T47D (cell line): ENCODE measurements at regions not wholly inside any gene's neighbourhood (a gene's known extent, or its start where the extent isn't known, plus 50 kb on each side); places are given as distances from the start of the nearest gene placed in this dataset.
A peak's percentile ranks its signal among the peaks of the same experiment; 100 is the strongest.
"Not testable (repeated sequence)": the region's sequence is repeated elsewhere in the genome, so short reads cannot be mapped to it uniquely, and the experiment has no call there.

Experiments
- DNase-seq, 2 experiments: peaks; one replicate each; pipeline versions ENCODE4 v3.0.0 to v3.0.0-alpha.2; 2011 to 2012; ENCODE audit warnings: low read depth in 1 of 2, low spot score in 1 of 2
- JUND ChIP-seq: IDR thresholded peaks from 2 replicates; pipeline ENCODE4 v1.6.1; 2012; ENCODE audit warnings: low read depth
- in situ Hi-C: cut with HindIII; loops from 2 replicates; pipeline ENCODE4 v1.10.0; 2016; ENCODE audit warnings: low sequenced_read_pairs, low pct_unique_long_range_greater_than_20kb

- DNase-seq, result no peak
- TF ChIP-seq JUND, result no peak
- in situ Hi-C loops, result no loop called here
These were observed 108.6 kb downstream of the ZMAT1 start for GRCh38 chrX:101823236-101823635.

- DNase-seq, in situ Hi-C loops: not testable (repeated sequence)
These were observed 114.1 kb downstream of the ZMAT1 start for GRCh38 chrX:101817739-101818138.

GRCh38 chrX:101813200-101813599 lies 118.6 kb downstream of the ZMAT1 start:
- TF ChIP-seq JUND, result no peak
- no peak for DNase-seq
- in situ Hi-C loops, result no loop called here

- in situ Hi-C loops, result no loop called here
- TF ChIP-seq JUND, result no peak
- peak in 1 of 2 experiments; percentile 0 for DNase-seq
These were observed 128.4 kb downstream of the ZMAT1 start for GRCh38 chrX:101803451-101803850.

- in situ Hi-C loops, result no loop called here
- peak; percentile 13 to 87 for DNase-seq
- TF ChIP-seq JUND, result no peak
These were observed 132.4 kb downstream of the ZMAT1 start for GRCh38 chrX:101799387-101799786.

- in situ Hi-C loops, result no loop called here
These were observed 128.3 kb upstream of the ARMCX2 start for GRCh38 chrX:101787934-101788333.

GRCh38 chrX:101785142-101785541 lies 125.5 kb upstream of the ARMCX2 start:
- in situ Hi-C loops, result no loop called here
- TF ChIP-seq JUND, result no peak
- DNase-seq, result no peak

More at GRCh38 chrX:101787934-101788333, 128.3 kb upstream of the ARMCX2 start:
- TF ChIP-seq JUND, result no peak
- DNase-seq, result no peak

GRCh38 chrX:101780421-101780820 lies 120.8 kb upstream of the ARMCX2 start:
- in situ Hi-C loops, DNase-seq: not testable (repeated sequence)

- no peak for DNase-seq
- TF ChIP-seq JUND, result no peak
- in situ Hi-C loops, result no loop called here
These were observed 114.7 kb upstream of the ARMCX2 start for GRCh38 chrX:101774340-101774739.

GRCh38 chrX:101764538-101764937 lies 104.9 kb upstream of the ARMCX2 start:
- TF ChIP-seq JUND, result no peak
- in situ Hi-C loops, result no loop called here
- DNase-seq, result no peak

GRCh38 chrX:101759000-101759399 lies 99.3 kb upstream of the ARMCX2 start:
- in situ Hi-C loops, result no loop called here
- TF ChIP-seq JUND, result no peak
- DNase-seq, result peak in 1 of 2 experiments; percentile 46

- no peak for TF ChIP-seq JUND
These were observed 91.1 kb upstream of the ARMCX2 start for GRCh38 chrX:101750744-101751143.

GRCh38 chrX:101749436-101749835 lies 89.8 kb upstream of the ARMCX2 start:
- in situ Hi-C loops, result no loop called here
- DNase-seq, result no peak
- no peak for TF ChIP-seq JUND

More at GRCh38 chrX:101750744-101751143, 91.1 kb upstream of the ARMCX2 start:
- in situ Hi-C loops, result no loop called here
- no peak for DNase-seq

GRCh38 chrX:101745046-101745445 lies 85.4 kb upstream of the ARMCX2 start:
- in situ Hi-C loops, result no loop called here
- no peak for TF ChIP-seq JUND

More at GRCh38 chrX:101745046-101745445, 85.4 kb upstream of the ARMCX2 start:
- DNase-seq, result no peak
